DND-41 (cell line): ENCODE measurements at regions not wholly inside any gene's neighbourhood (a gene's known extent, or its start where the extent isn't known, plus 50 kb on each side); places are given as distances from the start of the nearest gene placed in this dataset.
A peak's percentile ranks its signal among the peaks of the same experiment; 100 is the strongest.

Source experiments
- ATAC-seq: fragments of 200-7000 bp; cut with Tn5 transposase; 3 replicates; pipeline ENCODE4 v1.9.1; 2021; ENCODE audit warnings: low read depth; ENCODE audit not compliant: insufficient read depth
- DNase-seq: peaks from one replicate; pipeline ENCODE4 v3.0.0-alpha.2; 2020
- H2AFZ ChIP-seq: 2 replicates; pipeline ENCODE4 v1.6.0; 2012; ENCODE audit warnings: low read depth, low read length
- H3K27ac ChIP-seq: 2 replicates; pipeline ENCODE4 v1.5.1; 2012; ENCODE audit warnings: low read length, inconsistent platforms
- H3K27me3 ChIP-seq: fragments of 200-600 bp; sonication (generic); 2 replicates; pipeline ENCODE4 v1.6.0; 2012; ENCODE audit warnings: low read length, mild to moderate bottlenecking, inconsistent platforms; ENCODE audit not compliant: insufficient read depth, poor library complexity
- H3K36me3 ChIP-seq: 2 replicates; pipeline ENCODE4 v1.5.1; 2012; ENCODE audit warnings: low read length, inconsistent platforms; ENCODE audit not compliant: insufficient read depth
- H3K4me1 ChIP-seq: 2 replicates; pipeline ENCODE4 v1.5.1; 2012; ENCODE audit warnings: mild to moderate bottlenecking, low read length; ENCODE audit not compliant: insufficient read depth
- H3K4me2 ChIP-seq: 2 replicates; pipeline ENCODE4 v1.6.0; 2012; ENCODE audit warnings: mild to moderate bottlenecking, moderate library complexity, low read length, inconsistent platforms; ENCODE audit not compliant: insufficient read depth
- H3K4me3 ChIP-seq, 2 experiments: fragments of 200-600 bp in 1 of 2; shearing (Covaris generic) in 1 of 2; 2 replicates each; pipeline ENCODE4 v1.5.1; 2012 to 2016; ENCODE audit warnings: inconsistent platforms in 2 of 2, low read length in 2 of 2, mild to moderate bottlenecking in 2 of 2, low read depth in 1 of 2, moderate library complexity in 1 of 2
- H3K79me2 ChIP-seq: 2 replicates; pipeline ENCODE4 v1.6.0; 2012; ENCODE audit warnings: low read length, inconsistent platforms; ENCODE audit not compliant: insufficient read depth
- H3K9ac ChIP-seq: 2 replicates; pipeline ENCODE4 v1.6.0; 2012; ENCODE audit warnings: low read depth, mild to moderate bottlenecking, inconsistent platforms, low read length, moderate library complexity
- H3K9me3 ChIP-seq: 2 replicates; pipeline ENCODE4 v1.5.1; 2012; ENCODE audit warnings: low read length, moderate library complexity, mild to moderate bottlenecking, inconsistent platforms; ENCODE audit not compliant: insufficient read depth, severe bottlenecking
- H4K20me1 ChIP-seq: 2 replicates; pipeline ENCODE4 v1.6.0; 2012; ENCODE audit warnings: low read length; ENCODE audit not compliant: insufficient read depth
- EZH2 ChIP-seq: IDR thresholded peaks from 3 replicates; pipeline ENCODE4 v1.6.1; 2012; ENCODE audit warnings: borderline replicate concordance, low read depth, mild to moderate bottlenecking, moderate library complexity, low read length, inconsistent platforms; ENCODE audit not compliant: severe bottlenecking
- TF ChIP-seq, protein P1 (sequence below): IDR thresholded peaks from 2 replicates; pipeline ENCODE4 v1.5.1; 2012; ENCODE audit warnings: borderline replicate concordance, low read length, moderate library complexity, mild to moderate bottlenecking; ENCODE audit not compliant: poor library complexity, severe bottlenecking; ENCODE audit errors: extremely low read depth

DNA sequence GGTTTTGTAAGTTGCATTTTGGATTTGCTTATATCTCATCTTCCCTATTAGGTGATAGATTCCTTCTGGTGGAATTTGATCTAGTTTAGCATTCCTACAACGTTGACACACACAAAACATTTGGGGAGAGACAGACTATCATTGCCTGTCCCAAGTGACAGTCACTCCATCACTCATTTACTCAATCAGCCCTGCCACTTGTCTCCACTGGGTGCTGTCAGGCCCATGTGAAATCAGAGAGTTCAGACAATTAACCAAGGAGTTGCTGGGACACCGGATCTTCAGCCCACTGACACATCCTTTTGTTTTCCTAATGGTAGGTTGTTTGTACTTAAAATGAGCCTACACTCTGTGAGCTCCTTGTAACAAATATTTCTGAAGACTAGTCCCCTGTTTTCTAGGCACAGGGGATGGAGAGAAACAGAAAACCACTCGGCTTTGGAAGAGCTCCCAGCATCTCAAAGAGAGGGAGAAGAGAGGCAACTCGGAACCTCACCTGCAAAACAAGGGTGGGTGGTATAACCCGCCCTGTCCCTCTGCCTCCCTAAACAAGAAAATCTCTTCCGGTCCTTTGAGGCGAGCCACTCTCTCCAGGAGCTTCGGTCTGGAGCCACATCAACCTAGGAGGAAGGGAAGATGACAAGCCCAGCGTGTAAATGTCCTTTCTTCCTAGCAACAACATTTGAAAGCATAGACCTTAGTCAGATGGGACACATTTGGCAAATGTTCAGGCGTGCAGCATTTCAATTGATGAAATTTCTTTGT is 440.9 kb upstream of the KLF12 start:
- H3K4me3 ChIP-seq: no peak overlapping the region
- no peaks in the 10 kb centered on the region for H4K20me1 ChIP-seq
- DNase-seq (no peak), ATAC-seq (0 out of 3 replicates have a peak, but pooled peaks have one; percentile 13)
- no peaks in the 10 kb centered on the region for H3K36me3 ChIP-seq
- H2AFZ ChIP-seq: no peak overlapping the region
- H3K27me3 ChIP-seq: peaks cover 9% of the 10 kb centered on the region
- H3K9me3 ChIP-seq: no peaks in the 10 kb centered on the region
- no peaks in the 10 kb centered on the region for H3K79me2 ChIP-seq
- H3K9ac ChIP-seq: no peak overlapping the region
- TF ChIP-seq, protein P1, sequence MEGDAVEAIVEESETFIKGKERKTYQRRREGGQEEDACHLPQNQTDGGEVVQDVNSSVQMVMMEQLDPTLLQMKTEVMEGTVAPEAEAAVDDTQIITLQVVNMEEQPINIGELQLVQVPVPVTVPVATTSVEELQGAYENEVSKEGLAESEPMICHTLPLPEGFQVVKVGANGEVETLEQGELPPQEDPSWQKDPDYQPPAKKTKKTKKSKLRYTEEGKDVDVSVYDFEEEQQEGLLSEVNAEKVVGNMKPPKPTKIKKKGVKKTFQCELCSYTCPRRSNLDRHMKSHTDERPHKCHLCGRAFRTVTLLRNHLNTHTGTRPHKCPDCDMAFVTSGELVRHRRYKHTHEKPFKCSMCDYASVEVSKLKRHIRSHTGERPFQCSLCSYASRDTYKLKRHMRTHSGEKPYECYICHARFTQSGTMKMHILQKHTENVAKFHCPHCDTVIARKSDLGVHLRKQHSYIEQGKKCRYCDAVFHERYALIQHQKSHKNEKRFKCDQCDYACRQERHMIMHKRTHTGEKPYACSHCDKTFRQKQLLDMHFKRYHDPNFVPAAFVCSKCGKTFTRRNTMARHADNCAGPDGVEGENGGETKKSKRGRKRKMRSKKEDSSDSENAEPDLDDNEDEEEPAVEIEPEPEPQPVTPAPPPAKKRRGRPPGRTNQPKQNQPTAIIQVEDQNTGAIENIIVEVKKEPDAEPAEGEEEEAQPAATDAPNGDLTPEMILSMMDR: no peak
- no peak for TF ChIP-seq EZH2
- H3K4me1 ChIP-seq: 0 out of 2 replicates have a peak, but pooled peaks cover 2% of the 10 kb centered on the region
- H3K4me2 ChIP-seq: peak overlapping the region; percentile 33; the same call in 1 of the 2 replicates
- H3K27ac ChIP-seq: no peak overlapping the region

DNA sequence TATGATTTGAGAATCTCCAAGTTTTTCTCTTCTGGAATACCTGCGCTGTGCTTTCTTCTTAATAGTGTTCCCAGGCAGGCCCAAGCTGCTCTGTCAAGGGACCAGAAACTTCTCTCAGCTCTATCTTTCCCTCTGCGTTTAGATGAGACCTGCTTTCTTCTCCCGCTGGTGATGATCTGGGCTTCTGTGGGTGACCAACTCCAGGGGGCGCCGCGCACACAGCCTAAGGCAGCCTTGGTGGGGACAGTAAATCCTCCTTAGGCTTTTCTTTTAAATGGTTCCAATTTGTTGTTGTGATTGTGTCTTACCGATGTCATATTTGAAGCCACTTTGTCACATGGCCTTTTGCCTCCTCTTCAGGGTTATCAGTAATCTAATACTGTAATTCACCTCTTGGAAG is 439.4 kb upstream of the KLF12 start:
- Histone ChIP-seq H3K9me3 (no peaks in the 10 kb centered on the region), H3K79me2 (no peaks in the 10 kb centered on the region), H3K36me3 (no peaks in the 10 kb centered on the region), H3K4me3 (no peak overlapping the region), H2AFZ (no peak overlapping the region), H3K27me3 (peaks cover 9% of the 10 kb centered on the region), H3K9ac (no peak overlapping the region), H3K4me1 (0 out of 2 replicates have a peak, but pooled peaks cover 2% of the 10 kb centered on the region), H3K4me2 (no peak overlapping the region), H4K20me1 (no peaks in the 10 kb centered on the region), H3K27ac (no peak overlapping the region)
- TF ChIP-seq, protein P1: peak; percentile 37
- no peak for TF ChIP-seq EZH2
- ATAC-seq (no peak), DNase-seq (peak; percentile 8)

GRCh38 chr13:74571811-74572210 is 437.6 kb upstream of the KLF12 start:
- ATAC-seq (no peak), DNase-seq (no peak)
- H3K27me3 ChIP-seq: peaks cover 13% of the 10 kb centered on the region
- no peak overlapping the region for H3K4me2 ChIP-seq
- no peak for TF ChIP-seq EZH2
- TF ChIP-seq, protein P1: no peak
- H3K79me2 ChIP-seq: no peaks in the 10 kb centered on the region
- H3K4me1 ChIP-seq: 0 out of 2 replicates have a peak, but pooled peaks cover 2% of the 10 kb centered on the region
- no peak overlapping the region for H3K27ac ChIP-seq
- H2AFZ ChIP-seq: no peak overlapping the region
- no peak overlapping the region for H3K4me3 ChIP-seq
- no peaks in the 10 kb centered on the region for H3K9me3 ChIP-seq
- H4K20me1 ChIP-seq: no peaks in the 10 kb centered on the region
- H3K9ac ChIP-seq: no peak overlapping the region
- no peaks in the 10 kb centered on the region for H3K36me3 ChIP-seq
